ENCODE measurements at regions not wholly inside any gene's neighbourhood (a gene's known extent, or its start where the extent isn't known, plus 50 kb on each side); places are given as distances from the start of the nearest gene placed in this dataset.

DNA sequence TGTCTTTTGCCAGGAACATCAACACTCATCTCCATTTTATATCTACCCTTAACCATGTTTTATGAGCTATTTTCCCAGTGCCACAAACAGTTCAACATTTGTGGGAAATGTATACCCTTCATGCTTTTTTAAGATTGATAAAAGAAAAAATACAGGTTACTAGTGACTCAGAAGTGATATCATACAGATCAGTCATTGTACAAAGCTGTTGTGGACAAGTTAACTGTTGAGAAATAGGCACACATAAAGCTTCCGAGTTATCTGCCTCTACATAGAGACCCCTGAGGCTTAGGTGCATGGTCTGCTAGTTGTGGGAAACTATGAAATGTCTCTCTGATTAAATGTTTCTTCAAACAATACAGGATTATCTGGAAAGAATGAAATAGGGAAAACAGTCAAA lies 96.3 kb downstream of the LSM5 start (continued):
- no peak for TF ChIP-seq CHD1 (IDR thresholded peaks at IDR 0.05; ENCODE audit: low read depth, low read length)
- no peak for TF ChIP-seq NR2C2 (IDR thresholded peaks at IDR 0.05; ENCODE audit: borderline replicate concordance, control insufficient read depth, insufficient read length, low read depth)

DNA sequence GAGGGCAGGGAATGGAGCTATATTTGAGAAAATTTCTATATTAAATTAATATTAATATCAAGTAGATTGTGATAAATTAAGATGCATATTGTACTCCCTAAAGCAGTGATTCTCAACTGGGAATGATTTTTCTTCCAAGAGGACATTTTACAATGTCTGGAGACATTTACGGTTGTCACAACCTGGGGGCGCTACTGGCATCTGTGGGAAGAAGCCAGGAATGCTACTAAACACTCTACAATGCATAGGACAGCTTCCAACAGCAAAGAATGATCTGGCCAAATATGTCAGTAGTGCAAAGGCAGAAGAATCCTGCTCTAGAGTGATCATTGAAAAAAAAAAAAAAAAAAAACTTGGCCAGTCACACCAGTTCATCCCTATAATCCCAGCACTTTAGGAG lies 100.0 kb downstream of the LSM5 start:
- WGBS (ENCODE audit: insufficient coverage, insufficient replicate concordance, low lambda C conversion rate, missing lambda C conversion rate): 3% methylated on average over 2 of the region's 2 CpGs
- no peak overlapping the region for H3K4me2 ChIP-seq (ENCODE audit: control insufficient read depth, insufficient read depth)
- no peak for FAIRE-seq
- H3K27ac ChIP-seq (ENCODE audit: control insufficient read depth, insufficient read depth): no peak overlapping the region
- in situ Hi-C loops (cut with MboI) (no loop called here), intact Hi-C loops (cut with micrococcal nuclease; ENCODE audit: unreplicated experiment) (no loop called here)
- H3K9me3 ChIP-seq (replicated peaks; ENCODE audit: control insufficient read depth, insufficient read depth, low read length): no peaks in the 10 kb centered on the region
- ChIA-PET POLR2A (no interaction called here), RAD21 (ENCODE audit: unreplicated experiment) (no interaction called here), SMC1A (ENCODE audit: uncharacterized antibody, unreplicated experiment) (no interaction called here), CTCF (no interaction called here)
- H3K79me2 ChIP-seq (ENCODE audit: control insufficient read depth, insufficient read depth, low read length): no peaks in the 10 kb centered on the region
- H3K36me3 ChIP-seq (ENCODE audit: control insufficient read depth in 2 of 2, insufficient read depth in 2 of 2, low read length in 1 of 2): no peaks in the 10 kb centered on the region
- H3K4me3 ChIP-seq: no peak overlapping the region
- no peak overlapping the region for H3K9ac ChIP-seq (ENCODE audit: control insufficient read depth, insufficient read depth, low read length)
- no peak for ATAC-seq
- H4K20me1 ChIP-seq (ENCODE audit: control insufficient read depth, insufficient read depth): no peaks in the 10 kb centered on the region
- no peak overlapping the region for H2AFZ ChIP-seq (ENCODE audit: control insufficient read depth, low read depth, low read length)
- H3K27me3 ChIP-seq (replicated peaks in 1 of 2; ENCODE audit: control insufficient read depth in 2 of 2, insufficient read depth in 2 of 2, low read length in 1 of 2): no peaks in the 10 kb centered on the region
- TF ChIP-seq SMC3 (IDR thresholded peaks at IDR 0.05; ENCODE audit: borderline replicate concordance, low read length): no peak
- TF ChIP-seq, protein P1, sequence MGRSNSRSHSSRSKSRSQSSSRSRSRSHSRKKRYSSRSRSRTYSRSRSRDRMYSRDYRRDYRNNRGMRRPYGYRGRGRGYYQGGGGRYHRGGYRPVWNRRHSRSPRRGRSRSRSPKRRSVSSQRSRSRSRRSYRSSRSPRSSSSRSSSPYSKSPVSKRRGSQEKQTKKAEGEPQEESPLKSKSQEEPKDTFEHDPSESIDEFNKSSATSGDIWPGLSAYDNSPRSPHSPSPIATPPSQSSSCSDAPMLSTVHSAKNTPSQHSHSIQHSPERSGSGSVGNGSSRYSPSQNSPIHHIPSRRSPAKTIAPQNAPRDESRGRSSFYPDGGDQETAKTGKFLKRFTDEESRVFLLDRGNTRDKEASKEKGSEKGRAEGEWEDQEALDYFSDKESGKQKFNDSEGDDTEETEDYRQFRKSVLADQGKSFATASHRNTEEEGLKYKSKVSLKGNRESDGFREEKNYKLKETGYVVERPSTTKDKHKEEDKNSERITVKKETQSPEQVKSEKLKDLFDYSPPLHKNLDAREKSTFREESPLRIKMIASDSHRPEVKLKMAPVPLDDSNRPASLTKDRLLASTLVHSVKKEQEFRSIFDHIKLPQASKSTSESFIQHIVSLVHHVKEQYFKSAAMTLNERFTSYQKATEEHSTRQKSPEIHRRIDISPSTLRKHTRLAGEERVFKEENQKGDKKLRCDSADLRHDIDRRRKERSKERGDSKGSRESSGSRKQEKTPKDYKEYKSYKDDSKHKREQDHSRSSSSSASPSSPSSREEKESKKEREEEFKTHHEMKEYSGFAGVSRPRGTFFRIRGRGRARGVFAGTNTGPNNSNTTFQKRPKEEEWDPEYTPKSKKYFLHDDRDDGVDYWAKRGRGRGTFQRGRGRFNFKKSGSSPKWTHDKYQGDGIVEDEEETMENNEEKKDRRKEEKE (IDR thresholded peaks at IDR 0.05): no peak
- TF ChIP-seq EZH2 (IDR thresholded peaks at IDR 0.05; ENCODE audit: borderline replicate concordance, control insufficient read depth, low read depth, low read length): no peak
- TF ChIP-seq YBX1 (IDR thresholded peaks at IDR 0.05): no peak
- TF ChIP-seq BACH1 (IDR thresholded peaks at IDR 0.05; ENCODE audit: borderline replicate concordance): no peak
- TF ChIP-seq TARDBP (IDR thresholded peaks at IDR 0.05; ENCODE audit: borderline replicate concordance): no peak
- no peak for TF ChIP-seq MXI1 (IDR thresholded peaks at IDR 0.05; ENCODE audit: low read depth, low read length)
- no peak for TF ChIP-seq SIX5 (IDR thresholded peaks at IDR 0.05; ENCODE audit: low read depth, low read length, severe bottlenecking)
- no peak for TF ChIP-seq PAX5 (IDR thresholded peaks at IDR 0.05; ENCODE audit: borderline replicate concordance, low read depth, low read length)
- H3K4me1 ChIP-seq (ENCODE audit: control insufficient read depth, insufficient read depth, low read length): no peaks in the 10 kb centered on the region
- no peak for DNase-seq (ENCODE audit: low read depth, low spot score)
- BruUV-seq (replicated peaks): no TSS peak
